ENCODE measurements at regions not wholly inside any gene's neighbourhood (a gene's known extent, or its start where the extent isn't known, plus 50 kb on each side); places are given as distances from the start of the nearest gene placed in this dataset.

DNA sequence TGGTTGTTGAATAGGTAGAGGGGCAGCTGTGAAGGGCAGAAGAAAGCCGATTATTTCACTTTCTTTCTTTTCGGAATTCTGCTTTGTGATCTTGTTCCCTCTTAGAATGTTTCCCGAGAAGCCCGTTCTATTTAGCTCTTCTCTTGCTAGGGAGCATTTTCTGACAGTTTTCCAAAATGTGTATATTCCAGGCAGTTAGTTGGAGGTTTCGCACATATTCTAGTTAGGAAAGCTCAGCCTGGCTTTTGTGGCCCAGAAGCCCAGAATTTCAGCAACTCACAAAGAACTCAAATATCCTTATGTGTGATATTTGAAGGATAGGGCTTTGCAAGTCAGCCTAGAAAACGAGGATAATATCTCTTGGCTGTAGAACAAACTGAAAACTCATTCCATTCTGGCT is 461.0 kb upstream of the C9orf72 start:
- no peaks in the 10 kb centered on the region for H3K27me3 ChIP-seq
- no peak overlapping the region for H3K27ac ChIP-seq
- no peaks in the 10 kb centered on the region for H3K36me3 ChIP-seq
- intact Hi-C loops (cut with DNase I), result no loop called here
- H3K4me3 ChIP-seq, result no peak overlapping the region
- no peak for TF ChIP-seq CTCF (IDR thresholded peaks at IDR 0.05)
- no peaks in the 10 kb centered on the region for H3K4me1 ChIP-seq
- no peaks in the 10 kb centered on the region for H3K9me3 ChIP-seq
- DNase-seq (no peak), ATAC-seq (no peak)

GRCh38 chr9:28037968-28038367 is 464.7 kb upstream of the C9orf72 start:
- intact Hi-C loops (cut with DNase I), result no loop called here
- no peak for TF ChIP-seq CTCF (IDR thresholded peaks at IDR 0.05)
- no peaks in the 10 kb centered on the region for H3K27me3 ChIP-seq
- H3K4me1 ChIP-seq, result no peaks in the 10 kb centered on the region
- H3K9me3 ChIP-seq, result no peaks in the 10 kb centered on the region
- no peak for ATAC-seq
- H3K27ac ChIP-seq, result no peak overlapping the region
- no peak overlapping the region for H3K4me3 ChIP-seq
- no peaks in the 10 kb centered on the region for H3K36me3 ChIP-seq
- DNase-seq, result no peak

GRCh38 chr9:28045051-28045450 is 471.8 kb upstream of the C9orf72 start:
- TF ChIP-seq CTCF (IDR thresholded peaks at IDR 0.05), result no peak
- intact Hi-C loops (cut with DNase I), result no loop called here
- no peak overlapping the region for H3K27ac ChIP-seq
- no peaks in the 10 kb centered on the region for H3K4me1 ChIP-seq
- H3K27me3 ChIP-seq, result no peaks in the 10 kb centered on the region
- H3K9me3 ChIP-seq, result no peaks in the 10 kb centered on the region
- ATAC-seq (no peak), DNase-seq (peak in 1 of 4 donors; percentile 5)
- no peak overlapping the region for H3K4me3 ChIP-seq
- no peaks in the 10 kb centered on the region for H3K36me3 ChIP-seq

DNA sequence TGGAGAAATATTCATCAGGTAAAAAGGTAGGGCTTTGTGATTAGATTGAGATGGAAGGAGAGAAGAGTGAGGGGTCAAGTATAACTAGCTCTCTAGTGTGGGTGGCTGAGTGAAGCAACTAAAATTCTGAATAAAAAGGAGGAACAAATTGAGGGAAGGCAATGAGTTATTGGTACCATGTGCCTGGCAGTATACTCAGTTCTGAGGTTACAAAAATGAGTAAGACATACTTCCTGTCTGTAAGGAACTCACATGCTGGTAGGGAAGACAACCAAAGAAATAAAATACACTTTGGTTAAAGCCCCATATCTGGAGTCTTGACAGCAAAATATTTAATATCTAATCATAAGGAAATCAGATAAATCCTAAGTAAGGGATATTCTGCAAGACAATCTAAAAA is 476.8 kb upstream of the C9orf72 start:
- Histone ChIP-seq H3K9me3 (no peaks in the 10 kb centered on the region), H3K36me3 (no peaks in the 10 kb centered on the region), H3K27ac (no peak overlapping the region), H3K27me3 (no peaks in the 10 kb centered on the region), H3K4me3 (no peak overlapping the region), H3K4me1 (no peaks in the 10 kb centered on the region)
- no peak for TF ChIP-seq CTCF (IDR thresholded peaks at IDR 0.05)
- no peak for ATAC-seq
- no peak for DNase-seq
- intact Hi-C loops (cut with DNase I), result no loop called here

- no peak for DNase-seq
- TF ChIP-seq CTCF (IDR thresholded peaks at IDR 0.05), result no peak
- Histone ChIP-seq H3K4me3 (no peak overlapping the region), H3K4me1 (no peaks in the 10 kb centered on the region), H3K36me3 (no peaks in the 10 kb centered on the region), H3K27ac (no peak overlapping the region), H3K27me3 (no peaks in the 10 kb centered on the region), H3K9me3 (no peaks in the 10 kb centered on the region)
- no peak for ATAC-seq
- intact Hi-C loops (cut with DNase I), result no loop called here
These were observed 477.7 kb upstream of the C9orf72 start for GRCh38 chr9:28050941-28051340.
